GM19035 (cell line): ENCODE measurements at regions not wholly inside any gene's neighbourhood (a gene's known extent, or its start where the extent isn't known, plus 50 kb on each side); places are given as distances from the start of the nearest gene placed in this dataset.
A peak's percentile ranks its signal among the peaks of the same experiment; 100 is the strongest.

Experiments
- ATAC-seq: cut with Tn5 transposase; IDR thresholded peaks from one replicate; pipeline ENCODE4 v1.9.1; 2021; ENCODE audit not compliant: unreplicated experiment

- ATAC-seq: no peak
Measured at GRCh38 chr2:185891403-185891802, 152.8 kb downstream of the FSIP2 start.

- no peak for ATAC-seq
Measured at GRCh38 chr2:185891804-185892411, 153.3 kb downstream of the FSIP2 start.

GRCh38 chr2:185892484-185892883, 153.9 kb downstream of the FSIP2 start:
- no peak for ATAC-seq

GRCh38 chr2:185894223-185894622, 155.6 kb downstream of the FSIP2 start:
- ATAC-seq: no peak

GRCh38 chr2:185895828-185896693, 157.5 kb downstream of the FSIP2 start:
- ATAC-seq: no peak

GRCh38 chr2:185899366-185899765, 160.8 kb downstream of the FSIP2 start:
- no peak for ATAC-seq

- no peak for ATAC-seq
Measured at GRCh38 chr2:185919155-185919554, 180.6 kb downstream of the FSIP2 start.

- ATAC-seq: no peak
Measured at GRCh38 chr2:185921048-185921756, 182.6 kb downstream of the FSIP2 start.

- ATAC-seq: no peak
Measured at GRCh38 chr2:185934232-185934631, 195.6 kb downstream of the FSIP2 start.

- no peak for ATAC-seq
Measured at GRCh38 chr2:185939858-185940257, 201.3 kb downstream of the FSIP2 start.

GRCh38 chr2:185942855-185943254, 204.3 kb downstream of the FSIP2 start:
- no peak for ATAC-seq

GRCh38 chr2:185947722-185948121, 209.1 kb downstream of the FSIP2 start:
- ATAC-seq: no peak

- ATAC-seq: no peak
Measured at GRCh38 chr2:185952100-185952499, 213.5 kb downstream of the FSIP2 start.

GRCh38 chr2:185954389-185954788, 215.8 kb downstream of the FSIP2 start:
- no peak for ATAC-seq

GRCh38 chr2:185955050-185955449, 216.4 kb downstream of the FSIP2 start:
- no peak for ATAC-seq

- ATAC-seq: no peak
Measured at GRCh38 chr2:185967335-185967734, 228.7 kb downstream of the FSIP2 start.

GRCh38 chr2:185970148-185970852, 231.7 kb downstream of the FSIP2 start:
- ATAC-seq: no peak

GRCh38 chr2:185978634-185979407, 240.2 kb downstream of the FSIP2 start:
- no peak for ATAC-seq

- peak; percentile 46 for ATAC-seq
Measured at GRCh38 chr2:185979546-185980071, 241.0 kb downstream of the FSIP2 start.

GRCh38 chr2:185980944-185981343, 242.3 kb downstream of the FSIP2 start:
- ATAC-seq: no peak
